GM19239 (cell line): ENCODE measurements at regions not wholly inside any gene's neighbourhood (a gene's known extent, or its start where the extent isn't known, plus 50 kb on each side); places are given as distances from the start of the nearest gene placed in this dataset.
"Not testable (repeated sequence)": the region's sequence is repeated elsewhere in the genome, so short reads cannot be mapped to it uniquely, and the experiment has no call there.

Experiments
- DNase-seq: peaks from one replicate; pipeline ENCODE4 v3.0.0; 2011; ENCODE audit warnings: low spot score; ENCODE audit not compliant: insufficient read length
- FAIRE-seq: peaks from 2 replicates; lab custom pipeline; 2011; peaks lifted over from hg19 to GRCh38; lab: Jason Lieb, UNC

- DNase-seq (no peak), FAIRE-seq (no peak)
Observed at GRCh38 chr3:34046154-34046553, 247.7 kb downstream of the PDCD6IP start.

GRCh38 chr3:34053626-34054025 is 255.2 kb downstream of the PDCD6IP start:
- FAIRE-seq (peak; percentile 4), DNase-seq (no peak)

- DNase-seq (no peak), FAIRE-seq (no peak)
Observed at GRCh38 chr3:34056181-34056910, 257.9 kb downstream of the PDCD6IP start.

DNA sequence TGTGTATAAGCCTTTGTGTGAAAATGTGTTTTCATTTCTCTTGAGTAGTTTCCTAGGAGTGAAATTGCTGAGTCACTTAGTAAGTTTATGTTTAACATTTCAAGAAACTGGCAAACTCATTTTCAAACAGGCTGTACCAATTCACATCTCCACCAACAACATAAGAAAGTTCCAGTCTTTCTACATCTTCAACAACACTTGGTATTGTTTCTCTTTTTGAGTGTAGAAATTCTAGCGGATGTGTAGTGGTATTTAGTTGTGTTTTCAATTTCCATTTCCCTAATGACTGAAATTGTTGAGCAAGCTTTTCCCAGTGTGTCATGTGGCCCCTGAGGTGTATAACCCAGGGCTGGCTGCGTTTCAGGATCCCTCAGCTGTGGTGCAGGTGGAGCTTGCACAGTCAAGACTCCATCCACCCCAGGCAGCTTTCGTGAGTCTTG is 258.5 kb downstream of the PDCD6IP start:
- DNase-seq (no peak), FAIRE-seq (peak; percentile 97)

- not testable (repeated sequence) for FAIRE-seq
Observed at GRCh38 chr3:34060995-34061394, 262.6 kb downstream of the PDCD6IP start.

DNA sequence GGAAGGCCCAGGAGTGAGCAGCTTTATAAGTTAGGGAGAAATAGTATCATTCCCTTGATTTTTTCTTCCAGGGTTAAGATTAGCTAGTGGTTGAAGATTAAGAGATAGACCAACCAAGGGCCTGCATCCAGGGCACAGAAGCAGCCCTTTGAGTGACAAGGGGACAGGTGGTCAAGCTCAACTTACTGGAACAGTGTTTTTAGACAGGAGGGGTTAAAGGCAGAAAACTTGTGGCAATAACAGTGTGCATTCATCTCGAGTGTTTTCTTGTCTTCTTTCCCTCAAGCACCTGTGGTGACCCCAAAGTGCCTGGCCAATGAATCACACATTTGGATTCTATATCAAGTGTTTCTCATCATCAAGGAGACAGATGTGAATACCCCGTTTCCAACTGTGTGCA is 267.5 kb downstream of the PDCD6IP start:
- FAIRE-seq, result no peak
- DNase-seq, result no peak

More at GRCh38 chr3:34060995-34061394, 262.6 kb downstream of the PDCD6IP start:
- not testable (repeated sequence) for DNase-seq

DNA sequence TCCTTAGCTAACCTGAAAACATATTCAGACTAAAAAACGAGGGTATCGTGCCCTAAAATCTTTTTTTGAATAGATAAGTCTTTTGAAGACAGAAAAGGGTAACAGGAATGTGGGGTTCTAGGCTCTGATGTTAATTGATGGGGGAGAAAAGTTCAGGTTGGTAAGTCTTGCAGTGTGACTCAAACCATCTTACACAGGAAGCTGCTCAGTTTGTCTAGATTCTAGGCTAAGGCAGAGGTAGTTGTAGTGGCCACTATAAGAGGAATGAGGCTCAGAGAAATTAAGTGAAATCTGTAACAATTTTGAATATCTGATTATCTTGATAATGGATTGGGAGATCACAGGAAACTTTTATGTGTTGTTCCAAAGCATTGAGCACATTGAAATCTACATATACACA is 267.9 kb downstream of the PDCD6IP start:
- DNase-seq (no peak), FAIRE-seq (peak; percentile 26)

- no peak for DNase-seq
- no peak for FAIRE-seq
Observed at GRCh38 chr3:34066999-34067398, 268.6 kb downstream of the PDCD6IP start.

- FAIRE-seq, result no peak
Observed at GRCh38 chr3:34067536-34068051, 269.2 kb downstream of the PDCD6IP start.

GRCh38 chr3:34068505-34068904 is 270.1 kb downstream of the PDCD6IP start:
- DNase-seq (no peak), FAIRE-seq (no peak)

More at GRCh38 chr3:34067536-34068051, 269.2 kb downstream of the PDCD6IP start:
- no peak for DNase-seq

- no peak for DNase-seq
- peak; percentile 33 for FAIRE-seq
Observed at GRCh38 chr3:34070831-34071585, 272.6 kb downstream of the PDCD6IP start.

- no peak for FAIRE-seq
- DNase-seq, result no peak
Observed at GRCh38 chr3:34072297-34072696, 273.9 kb downstream of the PDCD6IP start.

- FAIRE-seq (no peak), DNase-seq (no peak)
Observed at GRCh38 chr3:34073111-34073510, 274.7 kb downstream of the PDCD6IP start.

DNA sequence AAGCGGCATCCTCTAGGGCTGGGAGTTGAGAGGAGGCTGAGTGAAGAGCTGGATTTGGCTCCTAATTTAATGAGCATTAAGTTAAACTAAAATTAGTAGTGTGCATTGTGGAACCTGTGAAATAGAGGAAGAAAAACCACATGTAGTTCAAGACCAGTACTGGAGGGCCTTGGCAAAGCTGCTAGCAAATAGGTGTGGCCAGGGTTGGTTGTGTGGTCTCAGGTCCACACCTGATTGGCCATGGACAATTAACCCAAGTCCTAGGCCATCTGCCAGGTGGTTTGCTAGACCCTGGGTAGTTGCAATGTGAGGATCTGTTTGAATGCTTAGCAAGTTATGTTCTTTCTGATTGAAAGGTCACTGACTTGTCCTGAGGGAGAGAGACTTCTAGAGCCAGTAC is 275.5 kb downstream of the PDCD6IP start:
- peak; percentile 87 for FAIRE-seq

DNA sequence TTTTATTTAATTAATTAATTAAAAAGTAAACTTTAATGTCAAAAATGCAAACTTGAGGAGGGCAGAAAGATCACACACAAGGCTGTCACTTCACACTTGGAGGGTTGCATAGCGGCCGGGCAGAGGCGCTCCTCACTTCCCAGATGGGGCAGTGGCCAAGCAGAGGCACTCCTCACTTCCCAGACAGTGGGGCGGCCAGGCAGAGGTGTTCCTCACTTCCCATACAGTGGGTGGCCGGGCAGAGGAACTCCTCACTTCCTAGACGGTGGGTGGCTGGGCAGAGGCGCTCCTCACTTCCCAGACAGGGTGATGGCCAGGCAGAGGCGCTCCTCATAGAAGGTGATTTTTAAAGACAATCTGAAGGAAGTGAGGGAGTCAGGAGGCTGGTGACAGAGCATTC is 277.5 kb downstream of the PDCD6IP start:
- DNase-seq, result no peak
- FAIRE-seq, result no peak

More for the DNA sequence above, 275.5 kb downstream of the PDCD6IP start:
- DNase-seq, result no peak

DNA sequence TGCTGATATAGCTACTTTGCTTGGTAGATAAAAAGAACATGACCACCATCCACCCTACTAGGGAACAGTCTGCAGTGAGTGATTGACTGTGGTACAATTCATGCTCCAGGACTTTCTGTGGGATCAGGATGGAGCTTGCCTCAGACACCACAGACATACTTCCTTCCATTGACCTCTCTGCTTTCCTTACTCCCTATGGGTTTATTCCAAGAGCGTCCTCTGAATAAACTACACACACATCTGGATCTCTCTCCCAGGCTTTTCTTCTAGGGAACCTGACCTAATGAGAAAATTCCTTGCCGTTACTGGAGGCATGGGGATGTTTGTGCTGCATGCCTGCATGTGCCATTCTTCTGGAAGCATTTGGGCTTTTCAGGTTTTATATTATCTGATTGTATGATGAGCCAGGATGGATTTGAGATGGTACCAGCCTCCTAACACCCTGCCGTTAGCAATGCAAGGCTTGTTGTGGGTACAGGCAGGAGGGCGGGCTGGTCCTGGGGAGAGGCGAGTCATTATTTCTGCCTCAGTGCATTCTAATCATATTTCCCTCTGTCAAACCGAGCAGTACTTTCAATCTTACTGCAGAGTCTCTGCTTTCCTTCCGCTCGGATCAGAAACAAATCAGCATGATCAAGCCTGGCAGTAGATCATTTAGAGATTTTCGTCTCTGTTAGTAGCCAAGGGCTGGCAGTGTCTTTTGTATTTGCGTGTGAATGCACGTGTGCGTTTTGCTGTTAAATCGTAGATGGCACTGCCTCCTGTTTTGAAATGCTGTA is 279.2 kb downstream of the PDCD6IP start:
- peak; percentile 81 for FAIRE-seq
- no peak for DNase-seq

- DNase-seq, result no peak
- no peak for FAIRE-seq
Observed at GRCh38 chr3:34078418-34078817, 280.0 kb downstream of the PDCD6IP start.

GRCh38 chr3:34079849-34080248 is 281.4 kb downstream of the PDCD6IP start:
- not testable (repeated sequence) for DNase-seq, FAIRE-seq

- FAIRE-seq, result not testable (repeated sequence)
Observed at GRCh38 chr3:34090379-34090778, 291.9 kb downstream of the PDCD6IP start.

DNA sequence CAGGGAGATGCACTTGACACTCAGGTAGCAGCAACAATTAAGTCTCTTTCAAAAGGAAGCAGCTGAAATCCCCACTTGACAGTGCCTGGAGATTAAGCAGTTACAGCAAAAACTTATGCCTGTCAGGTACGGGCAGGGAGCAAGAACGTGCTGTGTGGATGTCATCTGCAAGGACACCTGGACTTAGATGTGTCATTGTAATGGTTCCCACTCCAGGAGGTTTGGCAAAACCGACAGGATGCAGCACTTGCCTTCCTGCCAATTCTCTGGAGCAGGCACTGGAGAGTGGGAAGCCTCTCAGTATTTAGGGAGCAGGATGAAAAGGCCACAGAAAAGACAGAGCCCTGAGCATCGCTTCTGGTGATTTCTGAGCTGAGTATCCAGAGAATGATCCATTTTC is 292.4 kb downstream of the PDCD6IP start:
- no peak for DNase-seq
- FAIRE-seq, result no peak

More at GRCh38 chr3:34090379-34090778, 291.9 kb downstream of the PDCD6IP start:
- DNase-seq, result not testable (repeated sequence)
